ENCODE measurements at regions not wholly inside any gene's neighbourhood (a gene's known extent, or its start where the extent isn't known, plus 50 kb on each side); places are given as distances from the start of the nearest gene placed in this dataset.

GRCh38 chr1:36717431-36717830 lies 234.7 kb upstream of the CSF3R start:
- no peak for DNase-seq

GRCh38 chr1:36715797-36716196 lies 233.1 kb upstream of the CSF3R start:
- DNase-seq: no peak

GRCh38 chr1:36714301-36714700 lies 231.6 kb upstream of the CSF3R start:
- DNase-seq: no peak

GRCh38 chr1:36711480-36711879 lies 228.8 kb upstream of the CSF3R start:
- no peak for DNase-seq

- no peak for DNase-seq
These were observed 228.2 kb upstream of the CSF3R start for GRCh38 chr1:36710951-36711350.

DNA sequence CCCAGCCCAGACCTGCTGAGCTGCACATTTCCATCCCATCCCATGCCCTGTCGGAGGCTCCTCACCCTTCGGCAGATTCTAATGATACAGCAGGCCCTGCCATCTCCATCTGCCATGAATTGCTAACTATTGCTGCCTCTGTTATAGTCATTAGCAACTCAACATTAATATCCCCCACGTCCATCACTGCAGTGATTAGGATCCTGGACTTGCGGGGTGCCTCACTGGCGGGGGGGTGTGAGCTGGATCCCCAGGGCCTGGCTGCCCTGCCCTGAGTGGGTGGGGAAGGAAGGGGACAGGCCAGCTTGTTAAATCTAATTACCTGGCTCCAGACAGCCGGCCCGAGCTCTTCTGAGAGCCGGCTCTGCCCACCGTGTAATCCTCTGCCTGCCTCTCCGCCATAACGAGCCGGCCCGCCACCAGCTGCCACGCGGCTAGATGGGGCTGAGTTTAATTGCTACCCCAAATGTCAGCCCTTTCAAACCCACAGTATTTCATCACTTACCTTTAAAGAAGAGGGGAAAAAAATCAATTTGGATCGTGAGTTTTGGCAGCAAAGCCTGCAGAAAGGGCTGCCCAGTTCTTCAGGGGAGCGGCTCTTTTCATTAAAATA lies 227.3 kb upstream of the CSF3R start:
- no peak for DNase-seq

DNA sequence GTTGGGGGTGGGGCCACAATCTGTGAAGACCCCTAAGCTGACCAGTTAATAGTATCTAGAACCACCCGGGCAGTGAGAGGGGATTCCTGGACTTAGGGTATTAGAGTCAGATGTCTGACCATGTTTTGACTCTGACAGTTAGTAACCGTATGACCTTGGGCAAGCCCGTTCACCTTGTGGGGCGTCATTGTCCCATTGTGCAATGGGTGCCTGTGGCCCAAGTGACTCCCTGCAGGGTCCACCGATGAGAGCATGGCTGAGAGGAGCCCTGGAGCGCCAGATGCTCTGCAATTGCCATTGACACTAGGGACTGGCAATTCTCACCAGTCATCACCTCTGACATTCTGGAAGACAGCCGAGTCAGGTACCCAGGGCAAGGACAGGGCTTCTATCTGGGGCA lies 225.9 kb upstream of the CSF3R start:
- no peak for DNase-seq

GRCh38 chr1:36707221-36707620 lies 224.5 kb upstream of the CSF3R start:
- DNase-seq: no peak

DNA sequence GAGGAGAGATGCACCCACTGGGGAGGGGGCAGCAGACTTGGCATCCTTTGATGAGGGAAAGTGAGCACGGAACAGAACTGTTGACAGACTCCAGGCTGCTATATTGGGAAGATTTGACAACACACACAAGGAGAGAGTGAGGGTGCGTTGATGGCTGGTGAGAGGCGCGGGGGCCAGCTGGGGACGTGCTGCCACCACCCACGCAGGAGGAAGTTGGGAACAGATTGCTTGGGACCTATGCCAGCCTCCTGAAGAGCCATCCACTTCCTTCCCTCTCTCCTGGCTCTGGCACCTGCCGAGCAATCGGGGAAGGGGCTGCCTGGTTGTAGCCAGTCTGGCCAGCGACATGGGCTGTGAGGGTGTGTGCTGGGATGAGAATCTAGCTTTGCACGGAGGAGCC lies 223.7 kb upstream of the CSF3R start:
- no peak for DNase-seq

- DNase-seq: no peak
These were observed 222.9 kb upstream of the CSF3R start for GRCh38 chr1:36705629-36706028.

- peak; percentile 47 for DNase-seq
These were observed 221.0 kb upstream of the CSF3R start for GRCh38 chr1:36703526-36704208.

DNA sequence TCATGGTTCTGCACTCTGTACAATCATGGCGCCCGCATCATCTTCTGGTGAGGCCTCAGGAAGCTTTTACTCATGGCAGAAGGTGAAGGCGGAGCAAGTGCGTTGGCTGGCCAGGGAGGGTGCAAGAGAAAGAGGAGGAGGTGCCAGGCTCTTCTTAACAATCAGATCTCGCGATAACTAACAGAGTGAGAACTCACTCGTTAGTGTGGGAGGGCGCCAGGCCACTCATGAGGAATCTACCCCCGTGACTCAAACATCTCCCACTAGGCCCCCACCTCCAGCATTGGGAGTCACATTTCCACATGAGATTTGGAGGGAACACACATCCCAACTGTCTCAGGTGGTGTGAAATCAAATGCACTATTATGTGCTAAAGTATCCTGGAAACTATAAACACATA lies 220.2 kb upstream of the CSF3R start:
- DNase-seq: no peak

GRCh38 chr1:36699113-36699911 lies 216.6 kb upstream of the CSF3R start:
- DNase-seq: no peak

DNA sequence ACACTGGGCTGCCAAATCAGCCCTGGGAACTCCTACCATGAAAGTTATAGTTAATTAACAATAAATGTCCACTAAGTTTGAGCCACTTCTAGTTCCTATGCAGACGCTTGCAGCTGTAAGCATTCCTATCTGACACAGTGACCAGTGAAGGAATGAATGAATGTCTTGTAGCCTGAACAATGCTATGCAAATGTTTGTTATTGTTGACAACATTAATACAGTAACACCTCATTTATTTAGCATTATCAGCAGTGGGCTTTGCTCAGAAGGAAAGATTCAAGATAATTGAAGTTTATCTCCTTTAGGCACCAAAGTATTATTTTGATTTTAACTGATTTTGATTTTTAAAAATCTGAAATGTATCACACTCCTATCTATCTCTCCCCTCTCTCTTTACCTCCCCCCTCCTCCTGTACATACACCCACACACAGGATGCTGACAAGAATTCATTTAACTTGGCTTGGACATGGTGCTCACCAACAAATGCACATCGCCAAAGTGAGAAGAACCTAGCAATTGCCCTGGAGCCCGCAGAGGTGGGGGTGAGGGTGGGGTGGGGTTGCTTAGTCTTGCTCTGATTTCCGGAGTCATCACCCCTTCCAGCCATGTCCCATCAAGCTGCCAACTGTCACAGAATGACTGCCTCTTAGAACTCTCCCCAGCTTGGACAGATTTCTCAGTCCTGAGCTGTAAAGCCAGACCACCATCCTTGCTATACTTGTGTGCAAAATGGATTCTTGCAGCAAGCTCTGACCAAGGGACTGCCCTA lies 215.3 kb upstream of the CSF3R start:
- DNase-seq: no peak

DNA sequence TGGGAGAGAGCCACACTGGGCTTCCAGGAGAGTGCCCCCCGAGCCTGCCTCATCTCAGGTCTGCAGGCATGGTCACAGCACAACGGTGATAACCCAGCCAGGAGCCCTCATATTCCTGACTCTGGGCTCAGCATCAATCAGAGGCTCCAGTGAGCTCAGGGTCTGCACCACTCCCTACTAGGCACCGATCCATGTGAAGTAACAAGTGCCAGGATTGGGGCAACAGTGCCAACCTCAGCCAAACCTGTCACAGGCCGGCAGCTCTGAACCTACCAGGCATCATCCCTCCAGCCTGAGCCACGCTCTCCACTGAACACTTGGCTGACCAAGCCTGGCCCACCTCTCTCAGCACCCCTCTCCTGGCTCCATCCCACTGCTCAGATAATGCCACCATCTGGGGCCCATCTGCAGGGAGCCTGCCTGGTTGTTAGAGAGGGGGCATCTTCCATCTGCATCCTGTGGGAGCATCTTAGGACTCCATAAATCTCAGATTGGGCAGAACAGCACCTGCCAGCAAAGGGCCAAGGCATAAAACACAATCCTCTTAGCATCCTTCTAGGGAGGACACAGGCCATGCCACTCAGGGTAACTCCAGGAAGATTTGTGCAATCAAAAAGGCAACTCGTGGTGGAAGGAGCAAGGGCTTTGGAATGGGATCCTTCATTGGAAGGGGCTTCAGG lies 213.7 kb upstream of the CSF3R start:
- DNase-seq: no peak

- DNase-seq: no peak
These were observed 210.9 kb upstream of the CSF3R start for GRCh38 chr1:36693603-36694002.

DNA sequence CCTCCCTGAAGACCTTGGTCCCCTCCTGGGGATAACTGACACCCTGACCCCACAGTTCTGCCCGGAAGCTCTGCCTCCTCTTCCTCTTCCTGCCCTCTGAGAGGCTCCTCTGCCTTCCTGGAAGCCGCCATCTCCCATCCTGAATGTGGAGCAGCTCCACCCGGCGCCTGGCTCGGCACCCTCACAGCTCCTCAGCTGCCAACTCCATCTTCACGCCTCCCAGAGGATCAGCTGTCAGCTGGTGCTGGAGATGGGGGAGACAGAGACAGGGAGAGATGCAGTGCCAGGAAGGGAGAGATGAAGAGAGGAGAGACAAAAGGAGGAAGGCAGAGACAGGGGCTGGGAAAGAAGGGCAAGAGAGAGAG lies 210.4 kb upstream of the CSF3R start:
- no peak for DNase-seq

DNA sequence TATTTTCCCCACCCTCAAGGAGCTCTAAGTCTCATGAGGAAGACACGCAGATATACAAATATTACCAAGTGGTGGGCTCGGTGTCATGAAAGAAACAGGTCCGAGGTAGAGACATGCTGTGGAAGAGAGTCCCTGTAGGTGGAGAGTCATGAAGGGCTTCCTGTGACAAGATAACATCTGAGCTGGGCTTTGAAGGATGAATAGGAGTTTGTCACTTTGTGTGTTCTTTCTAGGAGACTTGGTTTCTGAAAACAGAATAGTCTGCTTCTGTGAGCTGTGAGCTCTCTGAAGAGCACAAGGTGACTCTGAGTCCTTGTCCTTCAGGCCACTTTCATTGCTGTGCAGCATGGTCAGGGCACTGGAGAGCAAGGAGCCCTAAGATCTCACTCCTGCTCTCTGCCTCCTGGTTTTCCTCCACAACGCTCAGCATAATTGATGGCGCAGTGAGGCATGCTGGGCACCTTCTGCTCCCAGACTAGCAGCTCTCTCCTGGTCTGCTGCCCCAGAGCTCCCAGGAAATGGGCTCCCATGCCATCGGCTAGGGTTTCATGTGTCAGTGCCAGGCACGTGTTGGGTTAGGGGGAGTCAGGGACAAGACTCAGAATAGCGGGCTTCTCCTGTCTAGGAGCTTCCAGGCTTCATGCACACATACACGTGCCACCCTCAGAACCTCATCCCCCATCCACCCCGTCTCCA lies 209.9 kb upstream of the CSF3R start:
- no peak for DNase-seq

GRCh38 chr1:36691374-36691773 lies 208.7 kb upstream of the CSF3R start:
- DNase-seq: no peak

DNA sequence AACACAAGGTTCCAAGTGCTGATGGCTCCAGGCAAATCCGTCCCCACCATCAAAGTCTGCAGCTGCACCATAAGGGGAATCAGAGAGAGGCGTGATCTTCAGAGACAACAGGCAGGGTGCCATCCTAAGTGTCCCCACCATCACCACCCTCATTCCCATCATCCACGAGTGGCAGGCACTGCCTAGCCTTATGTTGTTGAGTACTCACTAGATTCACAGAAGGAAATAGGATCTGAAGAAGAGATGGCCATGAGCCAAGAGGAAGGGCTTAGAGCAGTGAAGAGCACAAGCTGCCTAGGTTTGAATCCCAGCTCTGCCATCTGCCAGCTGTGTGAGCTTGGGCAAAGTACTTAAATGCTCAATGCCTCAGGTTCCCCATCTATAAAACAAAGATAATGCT lies 207.3 kb upstream of the CSF3R start:
- no peak for DNase-seq

GRCh38 chr1:36687312-36687711 lies 204.6 kb upstream of the CSF3R start:
- no peak for DNase-seq
